Adrenal gland (tissue), 9 donors: ENCODE measurements at regions not wholly inside any gene's neighbourhood (a gene's known extent, or its start where the extent isn't known, plus 50 kb on each side); places are given as distances from the start of the nearest gene placed in this dataset.

Source experiments
- DNase-seq, 7 donors: peaks; one replicate each; pipeline ENCODE4 v3.0.0-alpha.2; 2019 to 2020
- H3K27ac ChIP-seq, 5 donors: fragments of 200-600 bp; sonication (generic) in 4 of 5; 1 replicate in 3 of 5; 2 replicates in 2 of 5; pipeline versions ENCODE4 v1.5.1 to v1.8.0; 2016 to 2020; ENCODE audit warnings: mild to moderate bottlenecking in 1 of 5
- H3K27me3 ChIP-seq: fragments of 200-600 bp; 2 replicates; pipeline ENCODE4 v1.8.0; 2021
- H3K36me3 ChIP-seq, 2 donors: fragments of 200-600 bp; replicated peaks in 1 of 2; 1 replicate in 1 of 2; 2 replicates in 1 of 2; pipeline versions ENCODE4 v1.5.1 to v1.8.0; 2018 to 2022
- H3K4me1 ChIP-seq, 2 donors: fragments of 200-600 bp; replicated peaks in 1 of 2; 1 replicate in 1 of 2; 2 replicates in 1 of 2; pipeline versions ENCODE4 v1.5.1 to v1.8.0; 2018 to 2021
- H3K4me3 ChIP-seq, 4 donors: fragments of 200-600 bp; sonication (generic) in 3 of 4; one replicate each; pipeline ENCODE4 v1.5.1; 2016 to 2018
- H3K9me3 ChIP-seq, 3 donors: fragments of 200-600 bp; sonication (generic) in 1 of 3; replicated peaks in 1 of 3; 1 replicate in 2 of 3; 2 replicates in 1 of 3; pipeline versions ENCODE4 v1.5.1 to v1.8.0; 2016 to 2021
- POLR2A ChIP-seq, 2 donors: fragments of 450-650 bp; IDR thresholded peaks; one replicate each; pipeline ENCODE4 v1.6.1; 2017; ENCODE audit warnings: antibody characterized with exemption in 2 of 2, mild to moderate bottlenecking in 2 of 2, moderate library complexity in 1 of 2
- WGBS, 4 donors: extraction: QIAGEN DNeasy Blood & Tissue Kit in 2 of 4; methylation state at CpG; one replicate each; pipeline versions ENCODE4 v1.1.5 to v1.1.7; 2013 to 2017; 5-methylcytosine and 5-hydroxymethylcytosine counted together
- intact Hi-C, 2 donors: fragments of 100-400 bp; cut with DNase I; formaldehyde crosslinking; loops; one replicate each; pipeline versions ENCODE4 v1.14.1 to v1.15.0; 2022 to 2023
- TF ChIP-seq, protein P1 (sequence below), 6 experiments: fragments of 450-650 bp in 4 of 6; fragments of 200-600 bp in 2 of 6; sonication (generic) in 1 of 6; IDR thresholded peaks; 1 replicate in 5 of 6; 2 replicates in 1 of 6; pipeline versions ENCODE4 v1.5.1 to v1.8.0; 2016 to 2021; ENCODE audit warnings: antibody characterized with exemption in 6 of 6, mild to moderate bottlenecking in 2 of 6, moderate library complexity in 1 of 6
- donor health status: healthy with polysubstance abuse.
- donor health status: Bipolar disorder and iron deficiency.
- donor health status: DM: yes; HTN: yes; CAD: no.
- donor health status: DM: no; HTN: no; CAD: no.
- donor health status: DM: no; HTN: no; CAD: no.

DNA sequence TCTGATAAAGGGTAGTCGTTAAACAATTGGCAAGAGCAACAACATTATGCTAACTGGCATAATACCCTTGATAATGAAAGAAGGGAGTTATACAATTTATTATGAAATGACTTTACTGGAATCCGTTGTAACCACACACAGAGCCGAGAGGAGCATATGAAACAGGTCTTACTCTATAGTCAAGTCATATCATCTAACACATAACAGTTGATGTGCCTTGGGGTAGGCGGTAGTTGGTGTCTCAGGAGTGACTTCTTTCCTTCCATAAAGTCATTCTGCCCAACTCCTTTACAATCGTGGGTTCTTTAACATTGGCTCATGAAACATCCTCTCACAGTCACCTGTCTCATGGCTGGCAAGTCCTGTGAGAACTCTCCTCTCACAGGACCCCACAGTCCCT, 225.2 kb downstream of the LTN1 start:
- no peak for DNase-seq
- no peak overlapping the region for H3K27ac ChIP-seq
- no peaks in the 10 kb centered on the region for H3K4me1 ChIP-seq
- H3K36me3 ChIP-seq: no peaks in the 10 kb centered on the region
- no peak overlapping the region for H3K4me3 ChIP-seq
- no peaks in the 10 kb centered on the region for H3K27me3 ChIP-seq
- TF ChIP-seq, protein P1, sequence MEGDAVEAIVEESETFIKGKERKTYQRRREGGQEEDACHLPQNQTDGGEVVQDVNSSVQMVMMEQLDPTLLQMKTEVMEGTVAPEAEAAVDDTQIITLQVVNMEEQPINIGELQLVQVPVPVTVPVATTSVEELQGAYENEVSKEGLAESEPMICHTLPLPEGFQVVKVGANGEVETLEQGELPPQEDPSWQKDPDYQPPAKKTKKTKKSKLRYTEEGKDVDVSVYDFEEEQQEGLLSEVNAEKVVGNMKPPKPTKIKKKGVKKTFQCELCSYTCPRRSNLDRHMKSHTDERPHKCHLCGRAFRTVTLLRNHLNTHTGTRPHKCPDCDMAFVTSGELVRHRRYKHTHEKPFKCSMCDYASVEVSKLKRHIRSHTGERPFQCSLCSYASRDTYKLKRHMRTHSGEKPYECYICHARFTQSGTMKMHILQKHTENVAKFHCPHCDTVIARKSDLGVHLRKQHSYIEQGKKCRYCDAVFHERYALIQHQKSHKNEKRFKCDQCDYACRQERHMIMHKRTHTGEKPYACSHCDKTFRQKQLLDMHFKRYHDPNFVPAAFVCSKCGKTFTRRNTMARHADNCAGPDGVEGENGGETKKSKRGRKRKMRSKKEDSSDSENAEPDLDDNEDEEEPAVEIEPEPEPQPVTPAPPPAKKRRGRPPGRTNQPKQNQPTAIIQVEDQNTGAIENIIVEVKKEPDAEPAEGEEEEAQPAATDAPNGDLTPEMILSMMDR (IDR thresholded peaks at IDR 0.05): no peak
- TF ChIP-seq POLR2A (IDR thresholded peaks at IDR 0.05): no peak
- intact Hi-C loops: no loop called here
- 76 to 90% (median 85%) methylated on average over 5 of the region's 5 CpGs for WGBS, 4 donors
- H3K9me3 ChIP-seq: no peaks in the 10 kb centered on the region

GRCh38 chr21:28763809-28764418, 228.8 kb downstream of the LTN1 start:
- TF ChIP-seq, protein P1 (IDR thresholded peaks at IDR 0.05): no peak
- TF ChIP-seq POLR2A (IDR thresholded peaks at IDR 0.05): no peak
- Histone ChIP-seq H3K27ac (no peak overlapping the region), H3K36me3 (no peaks in the 10 kb centered on the region), H3K4me1 (no peaks in the 10 kb centered on the region), H3K9me3 (no peaks in the 10 kb centered on the region), H3K4me3 (no peak overlapping the region), H3K27me3 (no peaks in the 10 kb centered on the region)
- DNase-seq: no peak
- 32 to 50% (median 38%) methylated on average over 2 of the region's 2 CpGs for WGBS, 4 donors
- intact Hi-C loops: no loop called here

DNA sequence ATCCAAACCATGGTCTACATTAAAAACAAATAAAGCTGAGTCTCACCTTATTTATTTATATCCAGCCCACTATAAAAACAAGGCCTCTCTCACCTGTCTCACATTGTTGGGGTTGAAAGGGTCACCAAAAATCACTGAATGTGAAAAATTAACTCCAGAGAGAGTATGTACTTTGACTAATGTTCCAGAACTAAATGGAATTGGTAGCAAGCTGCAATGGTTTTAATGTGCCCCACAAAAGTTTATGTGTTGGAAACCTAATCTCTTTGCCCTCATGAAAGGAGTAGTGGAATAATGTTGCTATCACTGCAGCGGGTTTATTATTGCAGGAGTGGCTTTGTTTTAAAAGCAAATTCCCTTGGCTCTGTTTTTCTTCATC, 230.3 kb downstream of the LTN1 start:
- no peak overlapping the region for H3K27ac ChIP-seq
- 31 to 97% (median 92%) methylated on average over 1 of the region's 1 CpG for WGBS, 4 donors

DNA sequence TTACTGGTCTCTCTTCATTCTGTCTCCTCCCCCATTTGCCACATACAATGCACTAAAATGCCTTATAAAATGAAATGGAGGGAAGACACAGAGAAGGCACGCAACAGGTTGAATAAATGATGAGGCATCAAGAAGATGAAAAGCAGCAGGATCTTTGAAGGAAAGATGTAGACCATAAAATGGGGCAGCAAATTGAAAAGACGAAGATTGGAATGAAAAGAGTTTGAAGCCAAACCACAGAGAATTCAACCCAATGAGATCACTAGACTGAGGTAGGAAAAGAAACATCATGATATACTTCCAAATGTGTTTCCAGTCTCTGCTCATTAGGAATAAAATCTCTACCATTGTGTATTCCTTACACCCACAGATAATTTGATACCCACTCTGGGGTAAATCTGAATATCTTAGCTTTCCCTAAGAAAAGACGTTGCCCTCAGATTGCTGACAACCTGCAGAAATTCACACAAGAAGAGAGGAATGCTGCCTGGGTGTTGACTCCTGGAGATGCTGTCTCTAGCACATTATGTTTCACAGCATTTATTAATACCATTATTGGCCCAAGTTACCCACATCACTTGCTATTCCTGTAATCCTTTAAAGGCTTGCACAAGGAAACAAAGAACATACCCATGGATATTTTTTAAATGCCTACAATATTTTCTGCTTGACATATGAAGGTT, 230.9 kb downstream of the LTN1 start:
- TF ChIP-seq, protein P1 (IDR thresholded peaks at IDR 0.05): no peak
- no peak for TF ChIP-seq POLR2A (IDR thresholded peaks at IDR 0.05)
- H3K27ac ChIP-seq: no peak overlapping the region
- no peaks in the 10 kb centered on the region for H3K9me3 ChIP-seq
- no peak for DNase-seq
- H3K4me1 ChIP-seq: no peaks in the 10 kb centered on the region
- no peak overlapping the region for H3K4me3 ChIP-seq
- H3K36me3 ChIP-seq: no peaks in the 10 kb centered on the region
- H3K27me3 ChIP-seq: no peaks in the 10 kb centered on the region
- 51 to 78% (median 58%) methylated on average over 3 of the region's 3 CpGs for WGBS, 4 donors
- intact Hi-C loops: no loop called here

More for the DNA sequence above, 230.3 kb downstream of the LTN1 start:
- no peak for TF ChIP-seq POLR2A (IDR thresholded peaks at IDR 0.05)
- TF ChIP-seq, protein P1 (IDR thresholded peaks at IDR 0.05): no peak
- Histone ChIP-seq H3K36me3 (no peaks in the 10 kb centered on the region), H3K27me3 (no peaks in the 10 kb centered on the region), H3K4me3 (no peak overlapping the region), H3K9me3 (no peaks in the 10 kb centered on the region), H3K4me1 (no peaks in the 10 kb centered on the region)
- no peak for DNase-seq
- intact Hi-C loops: no loop called here
